ENCODE measurements at regions not wholly inside any gene's neighbourhood (a gene's known extent, or its start where the extent isn't known, plus 50 kb on each side); places are given as distances from the start of the nearest gene placed in this dataset.

GRCh38 chr2:128513961-128514283, 195.3 kb upstream of the HS6ST1 start:
- ChIA-PET CTCF (no interaction called here), POLR2A (no interaction called here)
- Mint-ChIP-seq H3K27ac (no peak overlapping the region), H3K4me1 (peaks cover 10% of the 10 kb centered on the region), H3K9me3 (no peaks in the 10 kb centered on the region), H3K4me3 (no peak overlapping the region), H3K27me3 (ENCODE audit: low read depth) (no peaks in the 10 kb centered on the region), H3K36me3 (no peaks in the 10 kb centered on the region)
- TF ChIP-seq RORB (CRISPR knock-in tag; IDR thresholded peaks at IDR 0.05) (no peak), ARID4B (CRISPR knock-in tag; IDR thresholded peaks at IDR 0.05; ENCODE audit: borderline replicate concordance) (no peak), FOXP4 (CRISPR knock-in tag; IDR thresholded peaks at IDR 0.05) (no peak), NFE2L1 (CRISPR knock-in tag; IDR thresholded peaks at IDR 0.05) (no peak), EMX1 (CRISPR knock-in tag; IDR thresholded peaks at IDR 0.05) (no peak), NR3C1 (CRISPR knock-in tag; conservative IDR thresholded peaks at IDR 0.05; ENCODE audit: low read depth) (no peak), JUN (CRISPR knock-in tag; IDR thresholded peaks at IDR 0.05) (no peak), ATF3 (CRISPR knock-in tag; conservative IDR thresholded peaks at IDR 0.05) (no peak)
- DNase-seq (ENCODE audit: low spot score) (no peak), ATAC-seq (no peak)

GRCh38 chr2:128514555-128514955, 195.9 kb upstream of the HS6ST1 start:
- H3K4me1 Mint-ChIP-seq = peaks cover 10% of the 10 kb centered on the region
- H3K27me3 Mint-ChIP-seq (ENCODE audit: low read depth) = no peaks in the 10 kb centered on the region
- DNase-seq (ENCODE audit: low spot score) = no peak
- no peak for TF ChIP-seq MAX (CRISPR knock-in tag; IDR thresholded peaks at IDR 0.05)
- TF ChIP-seq CREB1 (CRISPR knock-in tag; IDR thresholded peaks at IDR 0.05) = no peak
- no peak for TF ChIP-seq E2F5 (CRISPR knock-in tag; IDR thresholded peaks at IDR 0.05)
- no peak for TF ChIP-seq ZMAT4 (CRISPR knock-in tag; IDR thresholded peaks at IDR 0.05)
- TF ChIP-seq ZNF671 (CRISPR knock-in tag; IDR thresholded peaks at IDR 0.05) = no peak
- TF ChIP-seq GRHL2 (CRISPR knock-in tag; IDR thresholded peaks at IDR 0.05; ENCODE audit: insufficient replicate concordance, severe bottlenecking) = no peak
- TF ChIP-seq ZNF263 (CRISPR knock-in tag; IDR thresholded peaks at IDR 0.05; ENCODE audit: low read depth) = no peak
- no peak for TF ChIP-seq SOX15 (CRISPR knock-in tag; IDR thresholded peaks at IDR 0.05)
- TF ChIP-seq ZNF396 (CRISPR knock-in tag; IDR thresholded peaks at IDR 0.05; ENCODE audit: borderline replicate concordance) = no peak
- no peak for TF ChIP-seq ZNF138 (CRISPR knock-in tag; conservative IDR thresholded peaks at IDR 0.05)
- TF ChIP-seq NFE2L1 (CRISPR knock-in tag; IDR thresholded peaks at IDR 0.05) = no peak
- TF ChIP-seq IRF1 (CRISPR knock-in tag; IDR thresholded peaks at IDR 0.05) = no peak
- TF ChIP-seq USF1 (CRISPR knock-in tag; IDR thresholded peaks at IDR 0.05) = no peak
- no peak for TF ChIP-seq ERG (CRISPR knock-in tag; IDR thresholded peaks at IDR 0.05)
- no peaks in the 10 kb centered on the region for H3K36me3 Mint-ChIP-seq
- POLR2A ChIA-PET = no interaction called here
- CTCF ChIA-PET = no interaction called here
- H3K27ac Mint-ChIP-seq = no peak overlapping the region; the same call in 1 of the 2 replicates
- ATAC-seq = no peak
- H3K9me3 Mint-ChIP-seq = no peaks in the 10 kb centered on the region
- no peak overlapping the region for H3K4me3 Mint-ChIP-seq
